ENCODE measurements at regions not wholly inside any gene's neighbourhood (a gene's known extent, or its start where the extent isn't known, plus 50 kb on each side); places are given as distances from the start of the nearest gene placed in this dataset.
"Not testable (repeated sequence)": the region's sequence is repeated elsewhere in the genome, so short reads cannot be mapped to it uniquely, and the experiment has no call there.

GRCh38 chr3:28033059-28033784 lies 208.2 kb upstream of the CMC1 start:
- no peak for DNase-seq (ENCODE audit: low read depth)

GRCh38 chr3:28036599-28037575 lies 204.5 kb upstream of the CMC1 start:
- DNase-seq (ENCODE audit: low read depth), result no peak

- no peak for DNase-seq (ENCODE audit: low read depth)
Measured at GRCh38 chr3:28039234-28039633, 202.2 kb upstream of the CMC1 start.

- no peak for DNase-seq (ENCODE audit: low read depth)
Measured at GRCh38 chr3:28039829-28040228, 201.6 kb upstream of the CMC1 start.

- no peak for DNase-seq (ENCODE audit: low read depth)
Measured at GRCh38 chr3:28042095-28042635, 199.3 kb upstream of the CMC1 start.

GRCh38 chr3:28042707-28043106 lies 198.7 kb upstream of the CMC1 start:
- no peak for DNase-seq (ENCODE audit: low read depth)

GRCh38 chr3:28050120-28050519 lies 191.3 kb upstream of the CMC1 start:
- DNase-seq (ENCODE audit: low read depth), result no peak

- peak; percentile 62 for DNase-seq (ENCODE audit: low read depth)
Measured at GRCh38 chr3:28050885-28051284, 190.5 kb upstream of the CMC1 start.

GRCh38 chr3:28053759-28054158 lies 187.7 kb upstream of the CMC1 start:
- peak; percentile 60 for DNase-seq (ENCODE audit: low read depth)

- DNase-seq (ENCODE audit: low read depth), result no peak
Measured at GRCh38 chr3:28056806-28057205, 184.6 kb upstream of the CMC1 start.

GRCh38 chr3:28057539-28057938 lies 183.9 kb upstream of the CMC1 start:
- DNase-seq (ENCODE audit: low read depth), result no peak

- DNase-seq (ENCODE audit: low read depth), result not testable (repeated sequence)
Measured at GRCh38 chr3:28059199-28059598, 182.2 kb upstream of the CMC1 start.

GRCh38 chr3:28066020-28066419 lies 175.4 kb upstream of the CMC1 start:
- no peak for DNase-seq (ENCODE audit: low read depth)

- DNase-seq (ENCODE audit: low read depth), result no peak
Measured at GRCh38 chr3:28067014-28067413, 174.4 kb upstream of the CMC1 start.

GRCh38 chr3:28068342-28068741 lies 173.1 kb upstream of the CMC1 start:
- DNase-seq (ENCODE audit: low read depth), result no peak

GRCh38 chr3:28069438-28069837 lies 172.0 kb upstream of the CMC1 start:
- no peak for DNase-seq (ENCODE audit: low read depth)

- DNase-seq (ENCODE audit: low read depth), result no peak
Measured at GRCh38 chr3:28076246-28076645, 165.2 kb upstream of the CMC1 start.

GRCh38 chr3:28077572-28077971 lies 163.8 kb upstream of the CMC1 start:
- peak; percentile 15 for DNase-seq (ENCODE audit: low read depth)

GRCh38 chr3:28078536-28078935 lies 162.9 kb upstream of the CMC1 start:
- DNase-seq (ENCODE audit: low read depth), result no peak

- no peak for DNase-seq (ENCODE audit: low read depth)
Measured at GRCh38 chr3:28080716-28081115, 160.7 kb upstream of the CMC1 start.

- no peak for DNase-seq (ENCODE audit: low read depth)
Measured at GRCh38 chr3:28081533-28081947, 159.9 kb upstream of the CMC1 start.

GRCh38 chr3:28087591-28087990 lies 153.8 kb upstream of the CMC1 start:
- DNase-seq (ENCODE audit: low read depth), result no peak

Measured in GM04504 (cell line).